GM19240 (cell line): ENCODE measurements at regions not wholly inside any gene's neighbourhood (a gene's known extent, or its start where the extent isn't known, plus 50 kb on each side); places are given as distances from the start of the nearest gene placed in this dataset.

Source experiments
- DNase-seq: peaks from one replicate; pipeline ENCODE4 v3.0.0; 2011; ENCODE audit warnings: low spot score; ENCODE audit not compliant: insufficient read length

DNA sequence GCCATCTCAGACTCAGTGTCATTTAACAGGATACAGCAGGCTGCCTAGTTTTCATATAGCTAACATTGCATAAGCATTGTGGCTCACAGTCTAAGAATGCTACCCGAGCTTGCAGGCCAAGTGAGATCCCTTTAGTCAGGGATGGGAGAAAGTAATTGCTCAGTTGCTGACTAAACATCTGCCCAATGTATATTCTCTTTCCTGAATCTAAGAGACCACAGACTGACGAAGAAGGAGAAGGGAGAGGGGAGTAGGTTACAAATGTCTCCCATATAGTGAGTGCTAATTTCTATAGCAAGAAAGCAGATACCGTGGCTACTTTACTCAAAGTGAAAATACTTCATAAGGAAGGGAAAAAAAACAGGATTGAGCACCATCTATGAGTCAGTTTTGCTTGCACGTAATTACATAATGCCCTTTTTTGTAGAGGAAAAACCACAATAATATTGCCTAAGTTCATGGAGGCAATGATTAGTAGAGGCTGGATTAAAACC, 453.9 kb downstream of the COG6 start:
- no peak for DNase-seq

DNA sequence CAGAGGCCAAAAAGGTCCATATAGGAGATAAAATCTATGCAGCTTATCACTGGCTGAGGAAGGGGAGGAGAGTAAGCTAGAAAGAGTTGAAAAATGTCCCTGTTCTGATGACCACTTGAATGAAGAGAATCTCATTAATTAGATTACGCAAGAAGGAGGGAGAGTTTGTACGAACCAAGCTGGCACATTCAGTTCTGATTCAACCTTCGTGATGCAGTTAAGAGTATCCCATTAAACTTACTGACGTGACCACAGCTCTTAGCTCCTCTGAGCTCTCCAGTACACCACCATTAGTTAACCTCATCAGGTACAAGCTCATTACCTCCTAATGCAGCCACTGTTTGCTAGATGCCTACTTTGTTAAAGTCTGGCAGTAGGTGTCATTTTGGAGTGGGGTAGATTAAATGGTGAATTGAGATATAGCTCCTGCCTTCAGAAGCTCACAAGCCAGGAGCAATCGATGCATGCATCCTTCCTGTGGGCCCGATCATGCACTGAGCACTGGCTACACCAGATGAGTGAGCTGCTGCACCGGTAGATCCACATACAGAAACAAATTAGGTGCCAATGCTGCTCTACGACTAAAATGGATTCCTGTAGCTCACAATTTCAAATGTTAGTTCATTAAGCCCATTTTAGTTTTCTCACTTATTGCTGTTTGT, 458.3 kb downstream of the COG6 start:
- DNase-seq = no peak

DNA sequence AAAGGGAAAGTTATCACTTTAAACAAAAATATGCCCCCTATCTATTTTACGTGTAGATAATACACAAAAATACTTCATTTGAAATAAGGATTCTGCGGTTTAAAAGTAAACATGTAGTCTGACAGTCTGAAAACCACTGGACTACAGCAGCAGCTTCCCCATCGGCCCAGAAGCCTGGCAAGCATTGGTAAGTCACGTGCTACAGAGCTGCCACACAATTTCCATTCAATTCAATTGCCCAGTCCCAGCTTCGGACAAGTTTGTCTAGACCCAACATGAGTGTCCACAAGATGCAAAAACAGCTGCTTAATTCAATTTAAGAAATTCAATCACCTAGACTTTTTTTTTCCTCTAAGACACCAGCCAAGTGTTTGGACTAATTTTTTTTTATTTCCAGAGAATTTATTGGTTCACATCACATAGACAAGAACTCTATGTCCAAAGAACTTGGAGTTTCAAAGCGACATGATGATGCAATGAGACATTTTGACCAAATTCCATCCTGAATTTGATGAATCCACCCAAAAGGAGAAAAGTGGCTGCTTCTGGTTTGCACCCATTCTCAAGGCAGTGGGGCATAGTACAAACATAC, 458.9 kb downstream of the COG6 start:
- DNase-seq = no peak

DNA sequence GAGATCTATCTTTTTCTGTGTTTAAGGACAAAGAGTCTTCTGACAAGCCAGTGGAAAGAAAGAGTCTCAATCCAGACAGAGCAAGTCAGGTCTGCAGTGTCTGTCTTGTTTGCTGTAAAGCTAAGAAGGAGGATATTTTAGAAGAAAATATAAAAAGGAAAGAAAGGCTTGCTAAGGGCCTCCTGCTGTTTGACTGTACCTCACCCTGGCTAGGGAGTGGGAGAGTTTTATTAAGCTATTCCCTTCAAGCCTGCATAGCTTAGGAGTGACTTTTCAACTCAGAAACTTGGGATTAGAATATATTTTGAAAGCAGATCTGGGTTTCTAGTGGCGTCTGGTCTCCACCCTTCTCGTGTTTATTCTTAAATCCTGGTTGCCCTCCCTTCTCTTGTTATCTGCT, 460.0 kb downstream of the COG6 start:
- no peak for DNase-seq

DNA sequence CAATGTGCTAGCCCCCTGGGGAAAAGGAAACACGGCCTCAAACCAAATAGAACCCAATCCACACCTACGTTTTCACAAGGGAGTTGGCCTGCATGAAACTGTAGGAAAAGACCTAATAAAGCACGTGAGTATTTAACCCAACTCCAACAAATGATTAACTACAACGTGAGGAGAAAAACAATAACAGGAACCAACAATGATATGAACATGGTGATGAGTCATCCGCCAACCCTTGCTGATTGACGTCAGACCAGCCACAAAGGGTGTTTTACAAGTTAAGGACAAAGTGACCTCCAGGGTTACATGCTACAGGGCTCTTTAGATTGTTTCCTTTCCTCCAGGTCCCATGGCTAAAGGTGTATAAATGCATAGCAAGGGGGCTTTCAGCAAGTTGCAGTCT, 460.5 kb downstream of the COG6 start:
- DNase-seq = no peak

DNA sequence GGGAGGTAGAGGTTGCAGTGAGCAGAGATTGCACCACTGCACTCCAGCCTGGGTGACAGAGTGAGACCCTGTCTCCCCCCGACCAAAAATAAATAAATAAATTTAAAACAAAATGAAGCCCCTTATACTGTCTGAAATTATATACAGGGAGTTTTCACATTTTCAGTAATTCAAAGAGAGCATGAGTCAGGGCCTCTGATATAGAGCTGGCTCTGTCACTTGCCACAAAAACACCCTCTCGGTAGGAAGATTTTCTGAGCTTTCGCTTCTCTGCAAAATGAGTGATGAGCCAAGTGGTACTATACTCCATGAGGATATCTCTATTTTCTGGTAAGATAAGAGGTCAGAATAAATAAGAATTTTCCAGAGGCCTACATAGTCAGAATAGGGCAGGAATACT, 462.9 kb downstream of the COG6 start:
- DNase-seq = no peak

DNA sequence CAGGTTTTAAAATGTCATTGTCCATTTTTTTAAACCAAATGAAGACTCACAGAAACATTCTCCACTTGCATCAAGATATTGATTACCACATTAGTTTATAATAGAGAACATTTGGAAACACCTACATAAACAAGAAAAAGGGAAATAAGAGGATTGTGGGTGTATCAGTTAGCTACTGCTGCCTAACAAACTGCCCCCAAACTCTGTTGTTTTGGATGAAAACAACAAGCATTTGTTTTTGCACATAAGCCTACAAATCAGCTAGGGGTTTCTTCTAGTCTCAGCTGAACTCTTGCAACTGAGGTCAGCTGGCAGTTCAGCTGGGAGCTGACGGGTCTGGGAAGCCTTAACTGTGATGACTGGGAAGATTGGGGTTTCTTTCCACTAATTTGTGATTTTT, 464.4 kb downstream of the COG6 start:
- DNase-seq = no peak

DNA sequence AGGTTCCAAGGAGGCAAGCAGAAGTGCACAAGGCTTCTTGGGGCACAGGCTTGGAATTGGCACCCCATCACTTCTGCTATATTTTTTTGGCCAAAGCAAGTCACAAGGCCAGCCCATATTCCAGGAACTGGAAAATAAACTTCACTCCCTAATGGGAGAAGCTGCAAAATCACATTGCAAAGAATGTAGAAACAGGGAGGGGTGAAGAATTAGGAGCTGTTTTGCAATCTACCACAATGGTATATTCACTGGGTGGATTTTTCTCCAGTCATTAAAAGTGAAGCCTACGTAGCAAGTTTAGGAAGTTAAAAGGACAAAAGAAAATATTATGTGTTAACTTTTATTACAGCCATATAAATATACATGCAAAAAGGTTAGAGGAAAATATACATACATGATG, 464.8 kb downstream of the COG6 start:
- no peak for DNase-seq

DNA sequence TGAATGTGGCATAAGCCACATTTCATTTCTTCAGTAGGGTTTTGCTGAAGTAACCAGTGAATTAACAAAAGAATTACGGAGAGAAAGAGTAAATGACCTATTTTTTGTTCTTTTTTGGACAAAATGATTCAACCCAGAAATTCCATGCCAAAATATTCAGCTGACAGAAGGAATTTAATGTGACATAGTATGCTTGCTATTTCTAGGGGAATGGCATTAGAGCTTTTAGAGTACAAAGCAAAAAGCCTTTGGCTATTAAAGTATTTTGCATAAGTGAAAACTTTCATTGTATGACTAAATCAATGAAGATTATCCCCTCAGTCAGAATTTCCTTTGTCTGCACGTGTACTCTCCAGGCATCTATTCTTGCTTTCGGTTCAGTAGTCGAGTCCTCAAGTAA, 465.3 kb downstream of the COG6 start:
- DNase-seq = no peak

DNA sequence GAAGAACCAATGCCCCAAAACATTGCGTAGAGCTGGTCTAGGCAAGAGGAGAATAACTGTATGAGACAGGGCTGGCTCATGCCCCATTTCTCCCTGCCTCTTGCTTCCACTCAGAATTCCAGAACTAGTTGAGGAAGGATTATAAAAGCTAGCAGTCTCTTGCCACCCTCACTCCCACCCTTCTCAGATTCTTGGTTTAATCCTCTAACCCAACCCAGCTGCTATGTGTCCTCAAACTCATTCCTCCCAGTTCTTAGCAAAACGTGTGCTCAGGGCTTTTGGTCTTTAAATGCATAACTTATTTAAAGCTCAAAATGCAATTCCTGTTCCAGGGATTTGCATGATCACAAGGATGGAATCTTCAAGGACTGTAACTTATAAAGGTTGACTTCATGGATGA, 466.3 kb downstream of the COG6 start:
- no peak for DNase-seq

DNA sequence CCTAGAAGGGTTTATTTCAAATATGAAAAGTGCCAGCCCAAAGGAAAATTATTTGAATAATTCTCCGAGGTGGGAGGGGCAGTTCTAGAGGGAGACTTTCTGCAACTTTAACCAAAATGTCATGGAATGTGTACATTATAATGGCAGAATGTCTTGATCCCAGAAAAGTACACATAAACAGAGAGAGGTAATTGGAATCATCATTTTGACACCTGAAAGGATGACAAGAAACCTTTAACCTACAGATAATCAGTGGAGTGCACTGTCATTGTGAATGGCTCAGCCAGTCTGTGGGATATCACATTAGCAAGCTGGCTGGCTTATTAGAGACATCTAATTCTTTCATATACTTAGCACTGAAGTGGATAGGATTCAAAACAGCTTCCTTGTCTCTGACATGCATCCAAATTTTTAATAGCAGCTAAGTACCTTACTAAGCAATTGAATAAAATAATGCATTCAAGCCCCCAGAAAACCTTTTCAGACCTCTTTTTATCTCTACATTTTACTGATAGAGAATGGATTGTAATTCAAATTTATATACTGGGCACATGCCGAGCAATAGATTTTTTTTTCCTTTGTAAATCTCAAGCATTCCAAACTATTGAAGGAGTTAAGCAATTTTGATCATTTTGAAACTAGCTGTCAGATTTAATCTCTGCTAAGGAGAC, 468.6 kb downstream of the COG6 start:
- DNase-seq = no peak

DNA sequence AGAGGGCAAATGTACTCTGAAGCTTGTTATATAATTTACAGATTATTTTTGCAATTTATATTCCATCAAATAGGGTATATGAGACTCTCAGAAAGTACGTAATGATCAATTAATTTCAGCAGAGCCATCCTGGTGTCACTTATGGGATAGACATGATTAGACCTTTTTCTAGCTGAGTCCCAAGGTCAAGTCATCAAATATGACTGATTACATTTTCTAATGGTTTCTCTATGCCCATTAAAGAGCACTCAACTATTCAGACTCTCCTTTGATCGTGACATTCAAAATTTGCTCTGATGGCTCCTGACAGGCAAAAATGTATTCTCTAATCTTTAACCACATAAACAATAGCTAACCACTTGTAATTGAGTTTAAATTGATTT, 469.2 kb downstream of the COG6 start:
- DNase-seq = no peak

DNA sequence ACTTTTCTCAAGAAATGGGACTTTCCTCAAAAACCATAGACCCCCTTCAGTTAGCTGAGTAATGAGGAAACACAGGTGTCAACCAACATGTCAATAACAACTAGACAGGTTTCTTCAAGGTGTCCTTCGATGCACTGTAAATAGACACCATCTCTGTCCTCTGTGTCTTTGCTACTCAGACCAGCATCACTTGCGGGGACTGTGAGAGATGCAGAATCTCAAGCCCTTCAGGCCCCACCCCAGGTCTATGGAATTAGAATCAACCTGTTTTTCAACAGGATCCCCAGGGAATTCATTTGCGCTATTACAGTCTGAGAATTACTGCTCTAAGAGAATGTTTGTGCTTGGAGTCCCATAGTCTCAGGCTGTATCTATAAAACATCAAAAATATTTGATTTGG, 469.9 kb downstream of the COG6 start:
- no peak for DNase-seq

DNA sequence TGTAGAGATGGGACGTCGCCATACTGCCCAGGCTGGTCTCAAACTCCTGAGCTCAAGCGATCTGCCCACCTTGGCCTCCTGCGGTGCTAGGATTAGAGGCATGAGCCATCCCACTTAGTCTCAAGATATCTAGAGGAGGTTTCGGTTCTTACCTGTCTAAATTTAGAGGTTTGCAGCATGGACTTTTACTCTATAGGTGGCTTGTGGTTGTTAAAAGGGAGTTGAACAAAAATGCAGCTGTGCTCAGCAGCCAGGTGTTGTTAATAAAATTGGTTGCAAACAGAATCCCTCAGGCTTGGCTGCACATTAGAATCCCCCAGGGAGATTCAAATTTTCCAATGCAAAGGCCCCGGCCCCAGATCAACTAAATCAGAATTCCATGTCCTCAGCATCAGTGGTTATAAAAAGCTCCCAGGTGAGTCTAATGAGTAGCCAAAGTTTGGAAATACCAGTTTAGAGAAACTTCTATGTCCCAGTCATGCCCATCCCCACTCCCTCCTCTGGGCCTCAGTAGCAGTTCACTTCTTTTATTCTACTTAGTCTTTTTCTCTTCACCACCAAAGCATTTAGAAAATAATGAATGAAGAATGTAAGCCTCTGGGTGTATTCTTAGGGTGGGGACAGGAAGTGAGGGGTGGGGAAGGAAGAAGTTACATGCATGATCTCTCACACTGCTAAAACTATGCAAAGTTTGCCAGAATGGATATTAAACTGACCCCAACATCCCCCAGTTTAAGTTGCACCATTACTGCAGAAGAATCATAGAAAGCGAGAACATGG, 471.0 kb downstream of the COG6 start:
- no peak for DNase-seq

DNA sequence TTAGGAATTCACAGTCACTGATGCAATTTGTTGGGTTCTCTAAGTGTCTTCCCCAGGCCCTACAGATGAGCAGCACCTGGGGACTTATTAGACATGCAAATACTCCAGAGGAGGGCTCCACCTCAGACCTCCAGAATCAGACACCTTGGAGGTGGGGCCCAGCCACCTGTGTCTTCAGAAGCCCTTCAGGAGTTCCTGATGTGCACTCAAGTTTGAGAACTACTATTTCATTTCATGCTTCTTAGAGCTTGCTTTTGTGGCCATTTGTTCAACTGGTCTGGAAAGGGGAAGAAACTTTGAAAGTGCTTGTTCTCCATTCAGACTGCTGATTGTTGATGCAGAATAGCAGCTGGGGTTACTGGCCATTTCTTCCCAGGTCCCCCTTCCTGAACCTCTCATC, 472.0 kb downstream of the COG6 start:
- DNase-seq = no peak

DNA sequence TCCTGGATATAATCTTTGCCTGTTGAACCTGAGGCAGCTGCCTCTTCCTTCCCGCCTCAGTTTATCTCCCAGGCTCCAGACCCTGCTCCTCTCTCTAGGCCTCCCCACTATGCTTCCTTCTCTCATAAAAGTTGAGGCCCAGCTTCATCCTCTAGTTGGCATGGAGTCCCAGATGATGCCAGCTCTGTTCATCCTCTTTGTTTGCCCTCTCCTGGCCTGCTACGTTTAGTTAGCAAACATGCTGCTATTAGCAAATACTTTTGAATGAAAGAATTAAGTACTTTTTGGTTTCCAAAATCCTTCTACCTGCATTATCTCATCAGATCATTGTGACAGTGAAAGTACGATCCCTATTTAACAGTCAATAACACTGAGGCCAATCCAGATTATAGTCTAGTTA, 472.5 kb downstream of the COG6 start:
- DNase-seq = no peak

DNA sequence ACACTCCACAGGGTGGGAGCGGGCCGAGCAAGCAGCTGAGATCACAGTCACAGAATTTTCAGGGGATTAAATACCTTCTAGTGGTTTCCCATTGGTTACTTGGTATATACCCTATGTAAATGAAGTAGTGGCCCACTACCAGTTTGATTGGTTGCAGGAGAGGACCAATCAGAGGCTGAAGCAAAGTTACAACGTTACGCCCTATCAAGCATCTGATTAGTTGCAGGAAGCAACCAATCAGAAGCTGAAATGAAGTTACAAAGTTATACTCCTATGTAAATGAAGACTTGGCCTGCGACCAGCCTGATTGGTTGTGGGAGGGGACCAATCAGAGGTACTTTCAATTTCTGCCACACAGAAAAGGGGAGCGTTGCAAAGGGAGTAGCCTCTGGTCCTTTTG, 474.0 kb downstream of the COG6 start:
- no peak for DNase-seq

DNA sequence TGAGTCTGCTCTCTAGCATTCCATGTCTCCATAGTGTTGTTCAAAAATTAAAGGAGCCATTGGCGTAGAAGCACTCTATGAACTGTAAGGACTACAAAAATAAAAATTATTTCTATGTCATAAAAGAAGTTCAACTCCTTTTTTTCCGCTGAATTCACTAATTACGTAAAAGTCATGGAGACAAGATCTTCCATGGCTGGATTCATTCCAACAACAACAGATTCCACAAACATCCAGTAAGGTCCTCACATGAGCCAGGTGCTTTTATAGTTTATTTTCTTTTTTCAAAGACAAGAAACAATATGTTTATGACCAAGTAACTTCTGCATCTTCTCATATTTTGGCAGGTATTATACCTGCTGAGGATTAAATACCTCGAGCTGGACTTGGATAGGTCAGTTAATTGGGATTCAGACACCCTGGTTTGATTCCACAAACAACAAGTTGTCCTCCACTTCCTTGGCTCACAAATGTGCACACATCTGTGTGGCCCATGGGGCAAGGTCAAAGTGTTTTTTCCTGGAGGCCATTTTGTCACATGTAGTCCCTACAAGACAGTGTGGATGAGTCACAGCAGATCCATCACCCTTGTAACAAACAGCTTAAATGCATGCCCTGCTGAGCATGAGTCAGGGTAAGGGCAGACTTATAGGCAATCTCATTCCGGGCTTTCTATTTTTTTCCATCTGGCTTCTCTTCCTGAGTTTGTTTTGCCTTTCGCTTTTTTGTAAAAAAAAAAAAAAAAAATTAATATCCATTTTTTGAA, 475.6 kb downstream of the COG6 start:
- no peak for DNase-seq

DNA sequence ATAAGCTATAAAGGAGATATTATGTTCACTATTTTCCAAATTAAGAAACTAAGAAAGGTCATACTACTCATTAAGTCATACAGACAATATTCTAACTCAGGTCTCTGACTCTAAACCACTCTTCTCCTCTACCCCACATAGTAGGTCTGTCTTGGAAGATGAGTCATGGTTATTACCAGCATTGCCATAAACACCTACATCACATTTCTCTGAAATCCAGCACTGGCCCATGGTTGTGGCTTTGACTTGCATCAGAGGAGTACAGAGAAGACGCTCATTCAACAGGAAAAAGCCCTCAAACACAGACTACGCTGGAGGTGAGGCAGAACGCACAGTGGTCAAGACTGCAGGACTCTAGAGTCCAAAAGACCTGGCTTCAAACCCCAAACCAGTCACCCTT, 476.8 kb downstream of the COG6 start:
- no peak for DNase-seq

DNA sequence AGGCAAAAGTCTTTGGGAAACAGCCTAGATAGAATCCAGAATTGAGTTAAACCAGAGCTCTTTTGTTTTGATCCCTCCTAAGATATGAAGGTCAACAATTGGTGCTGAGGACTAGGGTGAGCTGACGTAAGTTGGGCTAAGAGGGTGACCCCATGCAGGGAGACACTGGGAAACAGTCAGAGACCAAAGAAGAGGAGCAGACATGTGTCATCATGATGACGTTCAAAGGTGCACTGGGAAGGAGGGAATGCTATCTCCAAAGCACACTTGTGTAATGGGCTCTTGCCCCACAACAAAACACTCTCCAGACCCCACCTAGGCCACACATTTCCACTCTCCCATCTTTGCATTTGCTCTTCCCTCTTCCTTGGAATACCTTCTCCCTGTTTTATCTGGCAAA, 481.4 kb downstream of the COG6 start:
- no peak for DNase-seq

DNA sequence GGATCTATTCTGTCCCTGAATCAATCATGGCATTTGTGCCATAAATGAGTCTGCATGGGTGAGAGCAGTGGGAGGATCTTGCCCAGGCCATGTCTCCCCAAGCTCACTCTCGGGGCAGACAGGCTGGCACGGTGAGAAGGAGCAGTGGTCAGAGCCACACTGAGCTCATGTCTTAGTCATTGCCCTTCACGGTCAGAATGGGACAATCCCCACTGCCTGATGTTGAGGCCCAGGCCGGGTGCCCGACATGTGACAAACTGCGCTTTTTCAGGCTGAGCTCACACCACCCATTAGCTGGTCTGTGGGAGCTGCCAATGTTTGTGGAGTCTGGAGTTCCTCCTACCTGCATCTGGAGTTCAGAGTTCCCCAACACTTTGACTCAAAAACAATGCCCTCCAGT, 481.9 kb downstream of the COG6 start:
- no peak for DNase-seq
